ENCODE measurements at regions not wholly inside any gene's neighbourhood (a gene's known extent, or its start where the extent isn't known, plus 50 kb on each side); places are given as distances from the start of the nearest gene placed in this dataset.
"Not testable (repeated sequence)": the region's sequence is repeated elsewhere in the genome, so short reads cannot be mapped to it uniquely, and the experiment has no call there.

GRCh38 chr14:76699939-76700590, 61.2 kb upstream of the VASH1 start:
- DNase-seq (ENCODE audit: low spot score): no peak

GRCh38 chr14:76701436-76701835, 59.8 kb upstream of the VASH1 start:
- no peak for DNase-seq (ENCODE audit: low spot score)

- DNase-seq (ENCODE audit: low spot score): no peak
Observed at GRCh38 chr14:76701981-76702380, 59.3 kb upstream of the VASH1 start.

- DNase-seq (ENCODE audit: low spot score): no peak
Observed at GRCh38 chr14:76705214-76705613, 56.1 kb upstream of the VASH1 start.

GRCh38 chr14:76706207-76706606, 55.1 kb upstream of the VASH1 start:
- DNase-seq (ENCODE audit: low spot score): not testable (repeated sequence)

GRCh38 chr14:76706811-76707210, 54.5 kb upstream of the VASH1 start:
- no peak for DNase-seq (ENCODE audit: low spot score)

- no peak for DNase-seq (ENCODE audit: low spot score)
Observed at GRCh38 chr14:76708028-76708427, 53.2 kb upstream of the VASH1 start.

- no peak for DNase-seq (ENCODE audit: low spot score)
Observed at GRCh38 chr14:76708771-76709170, 52.5 kb upstream of the VASH1 start.

- peak; percentile 42 for DNase-seq (ENCODE audit: low spot score)
Observed at GRCh38 chr14:76710056-76711010, 50.9 kb upstream of the VASH1 start.
